SK-N-SH treated with all-trans-retinoic acid at 6 μM for 48 hours (cell line): ENCODE measurements at regions not wholly inside any gene's neighbourhood (a gene's known extent, or its start where the extent isn't known, plus 50 kb on each side); places are given as distances from the start of the nearest gene placed in this dataset.

Experiments used
- ARNTL ChIP-seq: fragments of 450-650 bp; formaldehyde crosslinking; IDR thresholded peaks from 2 replicates; pipeline ENCODE4 v1.5.0; 2020; ENCODE audit warnings: low read depth, mild to moderate bottlenecking, moderate library complexity, borderline replicate concordance
- CREB5 ChIP-seq: fragments of 250-450 bp; sonication (Bioruptor Pico); IDR thresholded peaks from 2 replicates; pipeline ENCODE4 v1.5.1; 2020; ENCODE audit warnings: low read depth, mild to moderate bottlenecking, moderate library complexity
- CSDC2 ChIP-seq: fragments of 250-450 bp; sonication (Bioruptor Pico); IDR thresholded peaks from 2 replicates; pipeline ENCODE4 v1.5.0; 2020; ENCODE audit warnings: mild to moderate bottlenecking, moderate library complexity
- CSRNP3 ChIP-seq: fragments of 250-450 bp; sonication (Bioruptor Pico); IDR thresholded peaks from 2 replicates; pipeline ENCODE4 v1.5.1; 2021; ENCODE audit warnings: mild to moderate bottlenecking, moderate library complexity
- ESRRG ChIP-seq: fragments of 250-450 bp; sonication (Bioruptor Pico); IDR thresholded peaks from 2 replicates; pipeline ENCODE4 v1.6.1; 2021; ENCODE audit warnings: mild to moderate bottlenecking
- ISL1 ChIP-seq: fragments of 250-450 bp; sonication (Bioruptor Pico); IDR thresholded peaks from 2 replicates; pipeline ENCODE4 v2.1.2; 2022; ENCODE audit warnings: mild to moderate bottlenecking, moderate library complexity
- PATZ1 ChIP-seq: fragments of 250-450 bp; sonication (Bioruptor Pico); IDR thresholded peaks from 2 replicates; pipeline ENCODE4 v1.8.0; 2020; ENCODE audit warnings: mild to moderate bottlenecking, moderate library complexity, borderline replicate concordance
- RARB ChIP-seq: fragments of 250-450 bp; sonication (Bioruptor Pico); IDR thresholded peaks from 2 replicates; pipeline ENCODE4 v1.8.0; 2021; ENCODE audit warnings: mild to moderate bottlenecking, moderate library complexity
- SNAI2 ChIP-seq: fragments of 250-450 bp; sonication (Bioruptor Pico); IDR thresholded peaks from 2 replicates; pipeline ENCODE4 v1.5.0; 2020; ENCODE audit warnings: mild to moderate bottlenecking, moderate library complexity
- ZC3H10 ChIP-seq: fragments of 250-450 bp; sonication (Bioruptor Pico); IDR thresholded peaks from 2 replicates; pipeline ENCODE4 v1.5.1; 2021; ENCODE audit warnings: mild to moderate bottlenecking, moderate library complexity
- ZFP3 ChIP-seq: fragments of 250-450 bp; sonication (Bioruptor Pico); IDR thresholded peaks from 2 replicates; pipeline ENCODE4 v1.5.0; 2020; ENCODE audit warnings: mild to moderate bottlenecking, moderate library complexity
- ZFP30 ChIP-seq: fragments of 450-650 bp; formaldehyde crosslinking; IDR thresholded peaks from 2 replicates; pipeline ENCODE4 v1.5.0; 2022; ENCODE audit warnings: mild to moderate bottlenecking, moderate library complexity
- ZNF565 ChIP-seq: fragments of 450-650 bp; formaldehyde crosslinking; conservative IDR thresholded peaks from 2 replicates; pipeline ENCODE4 v1.5.0; 2020; ENCODE audit warnings: low read depth, mild to moderate bottlenecking, moderate library complexity
- ZNF8 ChIP-seq: fragments of 450-650 bp; formaldehyde crosslinking; IDR thresholded peaks from 2 replicates; pipeline ENCODE4 v1.5.0; 2020; ENCODE audit warnings: mild to moderate bottlenecking, moderate library complexity

DNA sequence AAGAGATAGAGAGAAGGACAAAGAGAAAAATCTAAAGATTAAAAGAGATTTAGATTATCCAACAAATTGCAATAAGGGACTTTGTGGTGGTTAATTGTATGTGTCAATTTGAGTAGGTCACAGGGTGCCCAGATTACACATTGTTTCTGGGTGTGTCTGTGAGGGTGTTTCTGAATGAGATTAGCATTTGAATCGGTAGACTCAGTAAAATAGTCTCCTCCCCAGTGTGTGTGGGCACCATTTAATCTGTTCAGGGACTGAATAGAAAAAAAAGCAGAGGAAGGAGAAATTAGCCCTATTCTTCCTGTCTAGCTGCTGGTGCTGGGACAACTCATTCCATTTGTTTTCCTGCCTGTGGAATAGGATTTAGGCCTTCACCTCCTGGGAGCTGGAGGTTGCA, 339.8 kb upstream of the EPHA4 start:
- TF ChIP-seq CSRNP3 (CRISPR knock-in tag) (no peak), PATZ1 (CRISPR knock-in tag) (no peak), CREB5 (CRISPR knock-in tag) (no peak), ISL1 (CRISPR knock-in tag) (no peak), RARB (CRISPR knock-in tag) (no peak), ZNF8 (CRISPR knock-in tag) (no peak), ESRRG (CRISPR knock-in tag) (no peak), CSDC2 (no peak), ZFP30 (CRISPR knock-in tag) (no peak), SNAI2 (CRISPR knock-in tag) (no peak), ZC3H10 (CRISPR knock-in tag) (no peak), ZFP3 (CRISPR knock-in tag) (no peak), ARNTL (CRISPR knock-in tag) (no peak), ZNF565 (CRISPR knock-in tag) (no peak)
